ENCODE measurements at regions not wholly inside any gene's neighbourhood (a gene's known extent, or its start where the extent isn't known, plus 50 kb on each side); places are given as distances from the start of the nearest gene placed in this dataset.
"Not testable (repeated sequence)": the region's sequence is repeated elsewhere in the genome, so short reads cannot be mapped to it uniquely, and the experiment has no call there.

DNA sequence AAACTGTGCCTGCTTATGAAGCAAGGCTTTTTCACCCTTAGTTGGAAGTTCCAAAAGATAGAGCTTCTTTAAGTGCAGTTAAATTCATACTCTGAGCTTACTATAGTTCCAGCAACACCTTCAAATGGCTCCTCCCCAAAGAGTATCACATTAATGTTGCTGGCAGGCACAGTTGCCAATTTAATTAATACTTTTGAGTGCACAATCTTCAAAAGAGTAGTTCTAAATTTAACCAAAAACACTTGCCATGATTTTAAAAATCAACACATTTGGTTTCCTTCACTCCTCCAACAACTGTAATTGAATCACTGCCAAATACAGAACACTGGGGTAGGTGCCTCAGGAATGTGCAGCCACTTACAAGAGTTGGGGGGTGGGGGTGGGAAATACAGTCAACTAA is 150.6 kb upstream of the UBE2E3 start:
- DNase-seq (ENCODE audit: low read depth), result no peak

DNA sequence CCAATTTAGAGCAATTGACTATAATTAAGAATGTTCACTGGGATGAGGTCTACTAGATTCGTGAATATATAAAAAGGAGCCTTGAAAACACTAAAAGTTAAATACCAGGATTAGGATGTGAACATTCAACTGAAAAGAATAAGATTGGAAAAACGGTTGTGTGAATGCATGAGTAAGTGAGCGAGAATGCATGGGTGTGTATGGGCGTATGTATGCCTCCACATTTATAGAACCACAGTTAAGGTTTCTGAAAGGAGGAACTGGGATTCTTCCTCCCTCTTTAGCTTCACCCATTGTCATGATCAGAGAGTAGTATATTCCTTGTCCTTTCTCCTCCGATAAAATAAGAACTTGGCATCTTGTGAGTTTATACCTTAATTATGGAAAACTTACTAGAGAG is 151.1 kb upstream of the UBE2E3 start:
- no peak for DNase-seq (ENCODE audit: low read depth)

- DNase-seq (ENCODE audit: low read depth), result no peak
Observed at GRCh38 chr2:180828756-180829155, 151.6 kb upstream of the UBE2E3 start.

DNA sequence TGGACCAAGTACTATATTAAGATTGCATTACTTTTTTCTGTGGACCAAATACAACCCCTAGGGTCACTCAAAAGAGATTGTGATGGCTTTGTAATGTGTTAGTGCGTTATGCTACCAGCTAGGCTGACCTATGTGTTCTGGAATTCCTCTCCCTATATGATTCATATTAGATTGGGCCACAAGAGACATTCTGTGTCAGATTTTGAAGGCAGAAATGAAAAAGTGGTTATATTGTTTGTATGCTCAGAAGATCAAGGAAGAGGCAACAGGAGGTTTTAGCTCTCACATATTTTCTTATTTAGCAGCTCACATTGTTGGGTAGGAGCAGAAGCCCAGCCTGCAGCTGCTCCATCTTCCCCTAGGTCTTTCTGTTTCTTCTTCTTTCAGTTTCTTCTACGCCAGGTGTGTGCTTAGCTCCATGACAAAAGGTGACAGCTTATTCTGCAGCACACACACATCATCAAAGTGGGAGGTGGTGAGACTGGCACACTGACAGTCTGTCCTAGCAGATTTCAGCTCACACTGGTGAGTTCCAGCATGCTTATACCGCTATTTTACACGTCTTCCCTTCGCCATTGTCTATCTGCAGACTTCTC is 156.8 kb upstream of the UBE2E3 start:
- no peak for DNase-seq (ENCODE audit: low read depth)

GRCh38 chr2:180819106-180819505 is 161.3 kb upstream of the UBE2E3 start:
- no peak for DNase-seq (ENCODE audit: low read depth)

- DNase-seq (ENCODE audit: low read depth), result not testable (repeated sequence)
Observed at GRCh38 chr2:180818700-180819099, 161.7 kb upstream of the UBE2E3 start.

DNA sequence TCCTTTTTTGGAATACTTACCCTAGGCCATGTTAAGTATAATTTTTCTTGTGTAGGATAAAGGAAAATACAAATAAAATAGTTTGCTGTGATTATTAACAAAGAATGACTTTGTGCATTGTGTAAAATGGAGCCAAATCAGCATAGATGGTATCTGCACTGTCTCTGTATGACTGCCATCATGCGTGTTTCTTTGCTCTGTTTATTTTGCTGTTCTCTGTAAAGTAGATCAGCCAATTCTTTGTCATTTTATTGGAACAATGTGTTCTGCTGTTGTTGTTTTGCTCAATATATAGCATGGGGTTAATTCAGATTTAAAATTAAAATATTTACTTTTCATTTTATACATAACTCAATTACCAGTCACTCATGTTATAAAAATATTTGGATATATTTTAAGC is 181.3 kb upstream of the UBE2E3 start:
- DNase-seq (ENCODE audit: low read depth), result no peak

GRCh38 chr2:180790891-180791290 is 189.5 kb upstream of the UBE2E3 start:
- DNase-seq (ENCODE audit: low read depth), result no peak

GRCh38 chr2:180787330-180787729 is 193.1 kb upstream of the UBE2E3 start:
- DNase-seq (ENCODE audit: low read depth), result no peak

DNA sequence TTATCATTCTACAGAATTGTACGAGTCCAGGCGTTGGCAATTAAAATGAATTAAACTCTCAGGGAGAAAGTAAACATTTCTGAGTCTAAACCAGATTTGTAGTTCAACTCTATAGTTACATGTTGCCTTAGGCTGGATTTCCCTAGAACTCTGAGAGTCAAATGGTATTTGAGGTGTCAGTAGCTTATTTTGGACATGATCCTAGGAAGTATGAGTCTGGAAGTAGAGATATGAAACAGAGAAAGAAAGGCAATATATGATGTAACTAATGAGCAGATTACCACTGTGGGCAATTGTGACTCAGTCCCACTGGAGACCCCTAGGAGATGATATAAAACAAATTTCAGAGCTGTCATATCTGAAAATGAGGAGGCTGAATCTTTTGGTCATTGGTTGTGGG is 199.1 kb upstream of the UBE2E3 start:
- no peak for DNase-seq (ENCODE audit: low read depth)

DNA sequence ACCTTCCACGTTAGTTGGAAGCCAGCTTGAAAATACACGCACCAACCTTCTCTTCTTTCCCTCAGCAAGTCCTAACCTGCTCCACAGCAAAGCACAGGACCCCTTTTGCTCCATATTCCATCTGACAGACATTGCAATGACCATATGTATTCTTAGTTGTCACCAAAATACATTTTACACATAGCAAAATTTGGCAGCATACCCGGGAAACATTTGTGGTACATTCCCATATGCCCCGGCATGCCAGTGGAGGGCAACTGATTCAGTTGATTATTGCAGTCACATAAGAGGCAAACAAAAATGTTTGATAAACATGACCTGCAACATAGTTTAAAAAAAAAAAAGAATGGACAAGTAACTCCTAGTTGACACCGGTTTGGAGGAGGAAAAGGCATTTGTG is 202.1 kb upstream of the UBE2E3 start:
- no peak for DNase-seq (ENCODE audit: low read depth)

DNA sequence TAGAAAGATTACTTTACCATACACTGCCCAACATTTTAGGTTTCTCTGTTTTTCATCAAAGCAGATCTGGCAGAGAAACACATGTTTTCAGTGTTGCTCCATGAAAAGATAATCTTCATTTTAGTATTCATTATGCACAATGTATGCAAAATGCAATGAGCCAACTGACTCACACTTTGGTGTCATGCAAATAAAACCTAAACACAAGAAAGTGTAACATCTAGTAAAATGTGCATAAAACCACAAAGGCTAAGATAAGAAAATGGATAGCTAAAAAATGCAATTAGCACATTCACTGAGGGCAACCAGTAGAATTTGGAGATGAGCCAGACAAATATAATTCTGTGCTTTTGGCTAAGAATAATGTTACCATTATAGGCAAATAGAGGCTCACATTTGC is 203.5 kb upstream of the UBE2E3 start:
- no peak for DNase-seq (ENCODE audit: low read depth)

DNA sequence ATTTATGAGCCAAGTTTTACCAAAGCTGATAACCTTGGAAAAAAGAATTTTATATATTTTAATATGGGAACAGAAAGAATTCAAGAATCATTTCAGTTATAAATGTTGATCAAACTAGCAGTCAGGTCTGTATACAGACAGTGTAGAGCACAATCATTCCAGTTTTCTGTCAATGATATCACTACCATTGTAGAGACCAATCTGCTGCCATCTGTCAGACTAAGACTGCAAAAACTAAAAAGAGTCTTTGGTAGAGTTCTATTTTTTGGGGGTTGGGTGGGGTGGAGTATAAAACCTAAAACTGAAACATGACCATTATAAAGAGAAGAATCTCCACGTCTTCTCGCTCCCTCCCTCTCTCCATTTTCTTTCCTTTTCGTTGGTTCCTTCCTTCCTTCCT is 204.7 kb upstream of the UBE2E3 start:
- no peak for DNase-seq (ENCODE audit: low read depth)

DNA sequence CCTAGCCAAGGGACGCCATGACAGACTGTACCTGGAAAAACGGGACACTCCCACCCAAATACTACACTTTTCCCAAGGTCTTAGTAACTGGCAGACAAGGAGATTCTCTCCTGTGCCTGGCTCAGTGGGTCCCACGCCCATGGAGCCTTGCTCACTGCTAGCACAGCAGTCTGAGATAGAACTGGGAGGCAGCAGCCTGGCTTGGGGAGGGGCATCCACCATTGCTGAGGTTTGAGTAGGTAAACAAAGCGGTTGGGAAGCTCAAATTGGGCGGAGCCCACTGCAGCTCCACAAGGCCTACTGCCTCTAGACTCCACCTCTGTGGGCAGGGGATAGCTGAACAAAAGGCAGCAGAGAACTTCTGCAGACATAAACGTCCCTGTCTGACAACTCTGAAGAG is 215.1 kb upstream of the UBE2E3 start:
- not testable (repeated sequence) for DNase-seq (ENCODE audit: low read depth)

- DNase-seq (ENCODE audit: low read depth), result no peak
Observed at GRCh38 chr2:180763263-180763989, 217.0 kb upstream of the UBE2E3 start.

DNA sequence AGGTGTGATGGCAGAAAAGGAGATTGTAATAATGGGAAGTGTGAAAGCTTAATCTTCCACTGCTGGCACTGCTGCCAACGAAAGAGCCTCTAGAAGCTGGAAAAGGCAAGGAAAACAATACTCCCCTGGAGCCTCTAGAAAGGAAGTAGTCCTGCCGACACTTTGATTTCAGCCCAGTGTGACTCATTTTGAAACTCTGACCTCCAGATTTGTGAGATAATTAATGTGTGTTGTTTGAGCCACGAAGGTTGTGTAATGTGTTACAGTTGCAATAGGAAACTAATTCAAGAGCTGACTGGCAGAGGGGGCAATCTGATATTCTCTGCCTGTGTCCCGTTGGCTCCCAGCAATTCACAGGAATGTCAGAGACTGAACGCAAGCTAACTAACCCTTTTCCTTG is 219.2 kb upstream of the UBE2E3 start:
- DNase-seq (ENCODE audit: low read depth), result no peak

DNA sequence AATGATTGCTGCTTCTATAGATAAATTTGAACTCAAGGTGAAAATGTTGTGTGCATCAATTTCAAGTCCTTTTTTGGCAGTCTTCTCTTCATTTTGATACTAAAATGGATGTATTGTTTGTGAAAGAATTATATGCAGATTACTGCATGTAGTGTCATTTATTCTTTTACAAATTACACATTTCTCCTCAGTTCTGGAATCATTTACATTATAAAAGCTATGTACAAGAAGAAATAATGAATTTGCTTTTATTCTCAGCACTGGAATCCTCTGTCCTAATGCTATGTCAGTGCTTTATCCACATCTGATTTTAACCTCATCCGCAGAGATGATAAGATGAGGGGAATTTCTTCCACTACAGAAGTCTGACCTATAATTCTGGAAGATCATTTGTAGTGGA is 220.8 kb upstream of the UBE2E3 start:
- DNase-seq (ENCODE audit: low read depth), result no peak

DNA sequence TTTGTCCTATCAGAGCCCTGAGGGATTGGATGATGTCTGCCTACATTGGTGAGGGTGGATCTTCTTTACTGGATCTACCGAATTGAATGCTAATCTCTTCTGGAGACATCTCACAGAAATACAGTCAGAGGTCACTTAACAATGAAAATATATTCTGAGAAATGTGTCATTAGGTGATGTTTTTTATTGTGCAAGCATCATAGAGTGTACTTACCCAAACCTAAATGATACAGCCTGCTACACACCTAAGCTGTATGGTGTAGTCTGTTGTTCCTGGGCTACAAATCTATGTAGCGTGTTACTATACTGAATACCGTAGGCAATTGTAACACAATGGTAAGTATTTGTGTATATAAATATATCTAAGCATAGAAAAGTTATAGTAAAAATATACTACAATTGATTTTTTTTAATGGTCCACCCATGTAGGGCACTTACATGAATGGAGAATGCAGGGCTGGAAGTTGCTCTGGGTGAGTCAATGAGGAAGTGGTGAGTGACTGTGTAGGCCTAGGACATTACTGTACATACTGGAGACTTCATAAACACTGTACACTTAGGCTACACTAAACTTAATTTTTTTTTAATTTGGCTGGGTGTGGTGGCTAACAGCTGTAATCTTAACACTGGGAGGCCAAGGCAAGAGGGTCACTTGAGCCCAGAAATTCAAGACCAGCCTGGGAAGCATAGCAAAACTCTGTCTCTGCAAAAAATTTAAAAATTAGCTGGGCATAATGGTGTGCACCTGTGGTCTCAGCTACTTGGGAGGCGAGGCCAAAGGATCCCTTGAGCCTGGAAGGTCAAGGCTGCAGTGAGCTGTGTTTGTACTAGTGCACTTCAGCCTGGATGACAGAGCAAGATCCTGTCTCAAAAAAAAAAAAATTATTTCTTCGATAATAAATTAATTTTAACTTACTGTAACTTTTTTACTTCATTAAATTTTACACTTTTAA is 226.3 kb upstream of the UBE2E3 start:
- DNase-seq (ENCODE audit: low read depth), result no peak

- DNase-seq (ENCODE audit: low read depth), result no peak
Observed at GRCh38 chr2:180751306-180751920, 229.0 kb upstream of the UBE2E3 start.

DNA sequence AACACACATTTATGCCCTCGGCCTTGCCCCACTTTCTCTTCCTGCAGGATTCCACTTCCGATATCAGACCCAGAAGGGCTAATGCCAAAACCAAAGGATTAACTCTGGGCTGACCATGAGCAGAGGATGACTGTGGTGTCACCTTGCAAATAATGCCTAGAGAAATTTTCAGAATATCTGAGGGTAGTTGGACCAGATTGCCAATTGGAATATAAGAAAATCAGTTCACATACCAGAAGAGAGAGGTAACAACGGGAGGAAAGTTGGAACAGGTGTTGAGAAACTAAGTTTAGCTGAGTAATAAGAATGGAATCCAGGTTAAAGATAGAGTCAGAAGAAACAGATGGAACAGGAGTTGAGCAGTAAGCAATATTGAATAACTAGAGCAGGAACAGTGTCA is 232.7 kb upstream of the UBE2E3 start:
- DNase-seq (ENCODE audit: low read depth), result no peak

GRCh38 chr2:180743401-180743800 is 237.0 kb upstream of the UBE2E3 start:
- DNase-seq (ENCODE audit: low read depth), result no peak

DNA sequence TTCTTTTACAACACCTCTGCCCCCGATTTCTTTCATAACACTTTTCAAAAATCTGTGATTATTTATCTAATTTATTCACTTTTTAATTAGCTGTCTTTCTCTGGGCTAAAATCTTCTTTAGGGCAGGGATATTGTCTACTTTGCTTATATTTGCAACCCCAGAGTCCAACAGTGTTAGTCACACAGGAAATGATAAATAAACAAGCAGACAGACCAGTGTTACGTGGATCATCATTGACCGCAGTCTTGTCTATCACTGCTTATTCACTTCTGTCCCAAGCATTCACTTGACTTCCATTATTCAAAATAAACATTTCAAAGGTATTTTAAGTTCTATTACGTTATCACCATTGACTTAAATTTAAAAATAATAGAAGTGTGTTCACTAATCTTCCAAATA is 237.6 kb upstream of the UBE2E3 start:
- no peak for DNase-seq (ENCODE audit: low read depth)

- no peak for DNase-seq (ENCODE audit: low read depth)
Observed at GRCh38 chr2:180739070-180739469, 241.3 kb upstream of the UBE2E3 start.

All from activated T-helper 9 cell treated with anti-CD3 and anti-CD28 coated beads, Interleukin-2, amount 50 U/mL, for 16 hours (primary cell).